BLaER1 (cell line): ENCODE measurements at regions not wholly inside any gene's neighbourhood (a gene's known extent, or its start where the extent isn't known, plus 50 kb on each side); places are given as distances from the start of the nearest gene placed in this dataset.

ENCODE experiments used
- H3K27ac ChIP-seq: shearing (Covaris generic); formaldehyde crosslinking; 2 replicates; pipeline ENCODE4 v1.8.1; 2022
- H3K27me3 ChIP-seq: shearing (Covaris generic); formaldehyde crosslinking; 2 replicates; pipeline ENCODE4 v1.8.1; 2022
- H3K36me3 ChIP-seq: shearing (Covaris generic); formaldehyde crosslinking; 2 replicates; pipeline ENCODE4 v1.8.1; 2022
- H3K4me1 ChIP-seq: shearing (Covaris generic); formaldehyde crosslinking; 2 replicates; pipeline ENCODE4 v1.8.1; 2022
- H3K4me2 ChIP-seq: shearing (Covaris generic); formaldehyde crosslinking; 2 replicates; pipeline ENCODE4 v1.8.1; 2022
- H3K4me3 ChIP-seq: shearing (Covaris generic); formaldehyde crosslinking; 2 replicates; pipeline ENCODE4 v1.8.1; 2022
- H3K9ac ChIP-seq: shearing (Covaris generic); formaldehyde crosslinking; 2 replicates; pipeline ENCODE4 v1.8.1; 2022
- H3K9me3 ChIP-seq: shearing (Covaris generic); formaldehyde crosslinking; 2 replicates; pipeline ENCODE4 v1.8.1; 2022
- H4K20me1 ChIP-seq: shearing (Covaris generic); formaldehyde crosslinking; 2 replicates; pipeline ENCODE4 v1.8.1; 2022
- Cebpa-rat ChIP-seq: shearing (Covaris generic); IDR thresholded peaks from 2 replicates; pipeline ENCODE4 v1.8.1; 2022

DNA sequence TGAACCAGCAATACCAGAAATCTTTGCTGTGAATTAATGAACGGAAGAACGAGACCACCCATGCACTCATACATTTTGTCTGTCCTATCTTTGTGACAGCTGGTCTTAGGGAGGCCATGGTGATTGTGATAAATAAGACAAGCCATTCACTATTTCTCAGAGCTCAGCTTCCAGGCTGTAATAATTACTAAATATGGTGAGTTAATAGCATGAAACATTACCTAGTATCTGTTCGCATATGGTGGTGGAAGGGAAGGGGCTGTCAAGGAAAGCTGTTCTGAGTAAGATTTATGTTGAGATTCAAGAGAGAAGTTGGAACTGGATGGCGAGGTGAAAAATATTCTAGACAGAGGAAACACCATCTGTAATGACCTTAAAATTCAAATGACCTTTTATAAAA, 719.0 kb upstream of the ZNF385D start:
- TF ChIP-seq Cebpa-rat, result no peak
- Histone ChIP-seq H3K27me3 (no peaks in the 10 kb centered on the region), H3K9ac (no peak overlapping the region), H3K36me3 (no peaks in the 10 kb centered on the region), H3K4me1 (no peaks in the 10 kb centered on the region), H4K20me1 (no peaks in the 10 kb centered on the region), H3K4me3 (no peak overlapping the region), H3K27ac (no peak overlapping the region), H3K9me3 (no peaks in the 10 kb centered on the region), H3K4me2 (no peak overlapping the region)

DNA sequence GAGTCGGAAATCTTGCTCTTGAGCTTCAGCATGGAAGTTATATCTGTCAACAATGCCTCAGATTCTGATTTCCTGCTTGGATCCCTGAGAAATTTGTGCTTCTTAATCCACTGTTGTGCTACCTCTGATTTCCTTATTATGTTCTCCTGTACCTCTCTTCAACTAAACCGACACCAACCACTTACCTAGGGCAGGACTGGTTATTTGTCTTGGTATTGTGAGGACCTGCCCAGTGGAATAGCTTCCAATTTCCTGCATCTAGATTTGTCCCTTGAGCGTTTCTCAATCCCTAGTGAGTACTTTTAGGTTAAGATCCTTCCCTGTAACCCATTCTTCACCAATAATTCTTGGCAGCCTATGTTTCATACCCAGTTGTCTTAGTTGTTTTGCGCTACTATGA, 720.5 kb upstream of the ZNF385D start:
- H3K4me2 ChIP-seq, result no peak overlapping the region
- H3K27ac ChIP-seq, result no peak overlapping the region

DNA sequence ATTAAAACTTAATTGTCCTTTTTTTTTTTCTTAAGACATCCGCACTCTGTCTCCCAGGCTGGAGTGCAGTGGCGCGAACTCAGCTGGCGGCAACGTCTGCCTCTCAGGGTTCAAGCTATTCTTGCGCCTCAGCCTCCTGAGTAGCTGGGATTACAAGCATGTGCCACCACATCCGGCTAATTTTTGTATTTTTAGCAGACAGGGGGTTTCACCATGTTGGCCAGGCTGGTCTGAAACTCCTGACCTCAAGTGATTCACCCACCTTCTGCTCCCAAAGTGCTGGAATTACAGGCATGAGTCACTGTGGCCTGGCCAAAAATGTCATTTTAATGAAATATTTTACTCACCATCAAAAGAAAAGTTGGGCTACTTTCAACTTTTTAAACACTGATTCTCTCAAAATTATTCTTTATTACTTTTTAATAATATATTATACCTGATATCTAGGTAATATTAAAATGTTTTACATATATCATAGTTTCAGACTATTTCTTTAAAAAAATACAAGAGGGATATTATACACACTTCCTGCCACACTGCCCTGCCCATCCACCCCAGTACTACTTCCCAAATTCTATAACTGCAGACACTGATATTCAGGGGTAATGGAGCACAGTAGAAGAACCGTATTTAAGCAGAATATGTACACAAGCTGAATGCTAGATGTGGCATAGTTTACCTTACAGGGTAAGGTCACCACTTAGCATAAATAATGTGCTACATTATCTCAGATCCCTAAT, 723.9 kb upstream of the ZNF385D start:
- H3K27me3 ChIP-seq, result no peaks in the 10 kb centered on the region
- no peak overlapping the region for H3K9ac ChIP-seq
- no peaks in the 10 kb centered on the region for H3K36me3 ChIP-seq
- no peaks in the 10 kb centered on the region for H3K9me3 ChIP-seq
- H3K27ac ChIP-seq, result no peak overlapping the region
- no peaks in the 10 kb centered on the region for H4K20me1 ChIP-seq
- H3K4me1 ChIP-seq, result no peaks in the 10 kb centered on the region
- H3K4me3 ChIP-seq, result no peak overlapping the region
- H3K4me2 ChIP-seq, result no peak overlapping the region
- TF ChIP-seq Cebpa-rat, result no peak

More for the DNA sequence above, 720.5 kb upstream of the ZNF385D start:
- Histone ChIP-seq H3K4me1 (no peaks in the 10 kb centered on the region), H3K9ac (no peak overlapping the region), H3K36me3 (no peaks in the 10 kb centered on the region), H4K20me1 (no peaks in the 10 kb centered on the region), H3K4me3 (no peak overlapping the region), H3K9me3 (no peaks in the 10 kb centered on the region), H3K27me3 (no peaks in the 10 kb centered on the region)
- no peak for TF ChIP-seq Cebpa-rat

DNA sequence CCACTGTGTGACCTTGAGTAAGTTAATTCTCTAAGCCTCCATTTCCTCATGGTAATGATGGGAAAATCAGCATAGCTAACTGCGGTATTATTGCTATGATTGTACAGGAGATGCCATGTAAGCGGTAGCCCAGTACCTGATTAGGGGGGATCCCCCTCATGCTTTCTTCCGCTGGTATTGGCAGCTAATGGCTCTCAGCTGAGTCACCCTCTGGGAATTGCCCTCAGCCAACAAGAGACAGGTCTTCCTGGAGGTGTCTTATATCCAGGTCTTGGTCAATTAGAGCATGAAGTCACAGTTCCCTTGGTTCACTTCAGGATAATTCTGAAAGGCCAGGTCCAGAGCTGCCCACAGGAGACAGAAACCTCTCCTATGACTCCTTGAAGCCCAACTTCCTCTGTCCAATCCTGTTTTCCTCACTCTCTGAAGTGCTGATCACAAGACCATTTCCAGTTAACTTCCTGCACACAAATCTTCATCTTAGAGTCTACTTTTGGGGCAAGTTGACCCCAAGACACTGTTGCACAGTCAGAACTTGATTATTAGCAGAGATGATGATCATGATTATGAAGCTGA, 724.7 kb upstream of the ZNF385D start:
- Histone ChIP-seq H3K4me3 (no peak overlapping the region), H3K4me2 (no peak overlapping the region), H3K4me1 (no peaks in the 10 kb centered on the region), H3K36me3 (no peaks in the 10 kb centered on the region), H3K27ac (no peak overlapping the region), H4K20me1 (no peaks in the 10 kb centered on the region), H3K27me3 (no peaks in the 10 kb centered on the region), H3K9me3 (no peaks in the 10 kb centered on the region), H3K9ac (no peak overlapping the region)
- TF ChIP-seq Cebpa-rat, result no peak

DNA sequence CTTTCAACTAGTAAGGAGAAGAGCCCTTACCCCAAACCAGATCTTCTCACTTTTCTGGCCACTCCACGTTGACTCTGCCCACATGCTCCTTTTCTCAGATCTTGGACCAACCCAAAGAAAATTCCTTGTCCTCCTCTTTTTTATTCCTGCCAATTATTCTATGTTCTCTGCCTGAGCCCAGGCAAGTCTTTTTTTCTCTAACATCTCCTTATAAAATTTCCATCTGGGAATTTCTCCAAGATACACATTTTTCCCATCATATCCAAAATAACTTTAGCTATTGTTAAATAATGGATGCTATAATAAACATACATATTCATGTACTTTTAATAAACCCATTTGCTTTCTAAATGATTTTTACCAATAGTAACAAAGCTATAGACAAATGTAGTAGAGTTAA, 726.0 kb upstream of the ZNF385D start:
- no peak overlapping the region for H3K4me2 ChIP-seq
- H3K27ac ChIP-seq, result no peak overlapping the region
- H3K9me3 ChIP-seq, result no peaks in the 10 kb centered on the region
- no peak overlapping the region for H3K9ac ChIP-seq
- no peak overlapping the region for H3K4me3 ChIP-seq
- H4K20me1 ChIP-seq, result no peaks in the 10 kb centered on the region
- no peaks in the 10 kb centered on the region for H3K36me3 ChIP-seq
- H3K27me3 ChIP-seq, result no peaks in the 10 kb centered on the region
- no peaks in the 10 kb centered on the region for H3K4me1 ChIP-seq
- no peak for TF ChIP-seq Cebpa-rat

DNA sequence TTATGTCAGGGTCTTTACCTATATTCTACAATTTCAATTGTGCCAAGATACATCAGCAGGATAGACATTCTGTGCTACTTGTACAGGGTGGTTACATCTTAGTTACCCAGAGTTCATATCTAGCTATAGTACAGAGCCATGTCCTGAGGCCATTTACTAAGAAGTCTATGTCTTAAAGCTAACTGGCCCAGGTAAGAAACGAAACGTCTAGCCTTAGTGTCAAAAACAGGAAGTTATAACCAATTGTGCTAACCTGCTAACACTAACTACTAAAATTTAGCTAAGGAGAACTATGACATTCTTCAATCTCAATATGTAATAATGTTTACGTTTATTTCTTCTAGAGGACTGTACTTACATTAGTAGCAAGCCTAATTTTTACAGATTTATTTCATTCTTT, 717.2 kb upstream of the UBE2E2 start:
- Histone ChIP-seq H3K27ac (no peak overlapping the region), H3K36me3 (no peaks in the 10 kb centered on the region)

DNA sequence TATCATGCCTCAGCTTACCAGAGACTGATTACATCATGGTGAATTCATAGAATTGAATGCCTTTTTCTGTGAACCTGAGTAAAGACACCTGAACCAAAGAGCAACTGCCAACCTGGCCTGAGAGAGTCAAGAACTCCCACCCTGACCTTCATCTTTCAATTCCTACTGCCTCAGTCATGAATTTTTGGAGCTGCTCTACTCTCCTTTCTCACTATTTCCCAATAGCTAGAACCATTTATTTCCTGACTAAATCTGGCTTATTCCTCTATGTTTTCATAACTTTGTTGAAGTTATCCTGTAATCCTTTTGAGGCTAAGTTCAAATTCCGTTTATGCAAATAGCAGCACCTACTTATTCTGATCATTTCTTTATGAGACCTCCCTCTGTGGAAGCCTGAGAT, 712.4 kb upstream of the UBE2E2 start:
- Histone ChIP-seq H3K9ac (no peak overlapping the region), H3K4me2 (no peak overlapping the region), H3K4me3 (no peak overlapping the region), H3K9me3 (no peaks in the 10 kb centered on the region), H3K27me3 (no peaks in the 10 kb centered on the region), H3K27ac (no peak overlapping the region), H3K36me3 (no peaks in the 10 kb centered on the region), H3K4me1 (no peaks in the 10 kb centered on the region), H4K20me1 (no peaks in the 10 kb centered on the region)
- TF ChIP-seq Cebpa-rat, result no peak

More for the DNA sequence above, 717.2 kb upstream of the UBE2E2 start:
- H3K9ac ChIP-seq, result no peak overlapping the region
- H3K9me3 ChIP-seq, result no peaks in the 10 kb centered on the region
- H3K4me3 ChIP-seq, result no peak overlapping the region
- no peak overlapping the region for H3K4me2 ChIP-seq
- H3K27me3 ChIP-seq, result no peaks in the 10 kb centered on the region
- no peaks in the 10 kb centered on the region for H4K20me1 ChIP-seq
- H3K4me1 ChIP-seq, result no peaks in the 10 kb centered on the region
- TF ChIP-seq Cebpa-rat, result no peak

DNA sequence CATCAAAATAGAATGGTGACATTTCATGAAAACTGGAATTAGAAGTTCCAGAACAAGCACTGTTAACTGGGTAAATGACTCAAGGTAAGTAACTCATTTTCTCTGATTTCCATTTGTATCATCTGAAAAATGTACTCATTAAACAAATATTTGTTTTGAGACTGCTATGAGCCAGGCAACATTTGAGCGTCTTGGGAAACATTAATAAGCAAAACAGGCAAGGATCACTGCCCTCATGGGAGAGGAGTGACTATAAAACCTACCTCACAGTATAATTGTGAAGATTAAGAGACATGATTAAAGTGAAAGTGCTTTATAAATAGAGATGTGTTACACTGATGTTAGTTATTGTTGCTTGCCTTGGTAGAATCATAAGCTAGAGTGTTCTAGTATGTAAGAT, 711.8 kb upstream of the UBE2E2 start:
- Histone ChIP-seq H3K9me3 (no peaks in the 10 kb centered on the region), H3K4me3 (no peak overlapping the region), H3K4me1 (no peaks in the 10 kb centered on the region), H4K20me1 (no peaks in the 10 kb centered on the region), H3K36me3 (no peaks in the 10 kb centered on the region), H3K27me3 (no peaks in the 10 kb centered on the region), H3K9ac (no peak overlapping the region), H3K4me2 (no peak overlapping the region), H3K27ac (no peak overlapping the region)
- no peak for TF ChIP-seq Cebpa-rat

DNA sequence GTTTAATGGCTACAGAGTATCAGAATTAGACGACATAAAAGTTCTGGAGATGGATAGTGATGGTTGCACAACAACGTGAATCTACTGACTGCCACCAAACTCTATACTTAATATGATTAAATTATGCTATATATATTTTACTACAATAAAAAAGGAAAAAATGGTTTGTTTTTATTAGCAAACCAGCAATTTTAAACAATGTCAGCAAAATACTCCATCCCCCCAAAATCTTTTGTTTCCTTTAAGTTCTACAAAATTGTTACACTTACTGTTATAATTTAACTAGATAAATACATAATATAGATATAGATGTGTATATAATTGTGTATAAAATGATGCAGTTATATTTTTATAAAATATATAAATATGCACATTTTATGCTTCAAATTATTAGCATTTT, 710.8 kb upstream of the UBE2E2 start:
- Histone ChIP-seq H3K4me3 (no peak overlapping the region), H3K4me2 (no peak overlapping the region), H3K36me3 (no peaks in the 10 kb centered on the region), H3K27ac (no peak overlapping the region), H3K27me3 (no peaks in the 10 kb centered on the region), H3K9me3 (no peaks in the 10 kb centered on the region), H4K20me1 (no peaks in the 10 kb centered on the region), H3K4me1 (no peaks in the 10 kb centered on the region), H3K9ac (no peak overlapping the region)
- TF ChIP-seq Cebpa-rat, result no peak

DNA sequence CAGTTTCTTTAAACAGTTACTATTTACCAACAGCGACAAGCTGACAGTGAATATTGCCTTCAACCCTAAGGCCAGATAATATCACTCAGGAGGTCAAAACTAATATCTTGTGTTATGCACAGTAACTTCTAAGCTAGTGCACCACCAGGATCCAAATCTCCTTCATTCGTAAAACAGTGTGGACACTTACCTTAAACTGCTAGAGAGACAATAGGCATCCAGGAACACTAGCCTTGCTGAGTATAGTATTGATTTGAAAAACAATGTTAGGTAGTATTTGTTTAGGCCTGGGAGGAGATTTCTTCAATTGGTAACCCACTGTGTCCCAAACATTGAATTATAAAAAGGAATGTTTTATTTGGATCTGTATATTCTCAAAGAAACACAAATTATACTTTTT, 707.9 kb upstream of the UBE2E2 start:
- Histone ChIP-seq H3K9me3 (no peaks in the 10 kb centered on the region), H3K4me1 (no peaks in the 10 kb centered on the region), H3K4me2 (no peak overlapping the region), H3K27me3 (no peaks in the 10 kb centered on the region), H3K9ac (no peak overlapping the region), H3K4me3 (no peak overlapping the region), H3K27ac (no peak overlapping the region), H3K36me3 (no peaks in the 10 kb centered on the region), H4K20me1 (no peaks in the 10 kb centered on the region)
- no peak for TF ChIP-seq Cebpa-rat
